ENCODE measurements at regions not wholly inside any gene's neighbourhood (a gene's known extent, or its start where the extent isn't known, plus 50 kb on each side); places are given as distances from the start of the nearest gene placed in this dataset.
A peak's percentile ranks its signal among the peaks of the same experiment; 100 is the strongest.

DNA sequence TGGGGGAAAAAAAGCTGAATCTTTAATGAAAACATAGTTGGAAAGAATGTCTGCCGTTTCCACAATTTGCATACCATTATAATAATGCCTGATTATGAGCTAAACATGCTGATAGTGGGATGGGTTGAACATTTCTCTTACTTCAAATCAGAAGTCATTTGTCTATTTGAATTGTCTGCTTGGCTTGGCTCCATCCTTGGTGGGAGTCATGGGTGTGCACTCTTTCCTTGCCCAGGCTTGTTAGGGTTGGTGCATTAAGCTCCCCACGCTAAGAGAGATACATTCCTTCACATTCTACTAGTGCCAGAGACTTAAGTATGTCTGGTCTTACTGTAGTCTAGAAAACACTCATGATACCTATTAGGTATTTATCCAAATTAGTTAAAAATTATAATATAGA is 121.4 kb upstream of the RARB start:
- TF ChIP-seq CTCF (conservative IDR thresholded peaks at IDR 0.05; ENCODE audit: low read depth, low read length) = no peak
- DNase-seq (ENCODE audit: low read depth) = no peak
- H3K4me3 ChIP-seq (ENCODE audit: low read depth, low read length) = no peak overlapping the region

GRCh38 chr3:25313286-25313685 is 114.8 kb upstream of the RARB start:
- no peak for TF ChIP-seq CTCF (conservative IDR thresholded peaks at IDR 0.05; ENCODE audit: low read depth, low read length)
- H3K4me3 ChIP-seq (ENCODE audit: low read depth, low read length) = no peak overlapping the region
- no peak for DNase-seq (ENCODE audit: low read depth)

- no peak for TF ChIP-seq CTCF (conservative IDR thresholded peaks at IDR 0.05; ENCODE audit: low read depth, low read length)
- no peak overlapping the region for H3K4me3 ChIP-seq (ENCODE audit: low read depth, low read length)
- no peak for DNase-seq (ENCODE audit: low read depth)
Observed at GRCh38 chr3:25324954-25325655, 103.0 kb upstream of the RARB start.

- TF ChIP-seq CTCF (conservative IDR thresholded peaks at IDR 0.05; ENCODE audit: low read depth, low read length) = no peak
- no peak overlapping the region for H3K4me3 ChIP-seq (ENCODE audit: low read depth, low read length)
- no peak for DNase-seq (ENCODE audit: low read depth)
Observed at GRCh38 chr3:25335356-25335755, 92.7 kb upstream of the RARB start.

- TF ChIP-seq CTCF (conservative IDR thresholded peaks at IDR 0.05; ENCODE audit: low read depth, low read length) = no peak
- peak; percentile 15 for DNase-seq (ENCODE audit: low read depth)
- no peak overlapping the region for H3K4me3 ChIP-seq (ENCODE audit: low read depth, low read length)
Observed at GRCh38 chr3:25338158-25338725, 89.8 kb upstream of the RARB start.

DNA sequence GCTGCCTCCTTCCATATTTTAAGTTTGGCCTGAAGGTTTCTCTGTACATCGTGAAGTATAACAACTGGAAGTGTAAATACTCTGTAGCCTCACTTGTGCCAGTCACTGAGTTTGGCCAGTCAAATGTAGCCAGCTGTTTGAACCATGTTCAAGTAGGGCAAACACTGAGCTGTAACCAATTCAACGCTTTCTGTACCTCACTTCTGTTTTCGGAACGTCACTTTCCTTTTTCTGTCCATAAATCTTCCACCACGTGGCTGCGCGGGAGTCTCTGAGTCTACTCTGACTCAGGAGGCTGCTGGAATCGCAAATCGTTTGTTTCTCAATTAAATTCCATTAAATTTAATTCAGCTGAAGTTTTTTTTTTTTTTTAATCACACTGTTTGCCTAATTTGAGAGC is 88.8 kb upstream of the RARB start:
- no peak for DNase-seq (ENCODE audit: low read depth)
- no peak for TF ChIP-seq CTCF (conservative IDR thresholded peaks at IDR 0.05; ENCODE audit: low read depth, low read length)

GRCh38 chr3:25344670-25345069 is 83.4 kb upstream of the RARB start:
- H3K4me3 ChIP-seq (ENCODE audit: low read depth, low read length) = no peak overlapping the region
- no peak for TF ChIP-seq CTCF (conservative IDR thresholded peaks at IDR 0.05; ENCODE audit: low read depth, low read length)
- no peak for DNase-seq (ENCODE audit: low read depth)

More for the DNA sequence above, 88.8 kb upstream of the RARB start:
- H3K4me3 ChIP-seq (ENCODE audit: low read depth, low read length) = no peak overlapping the region

All from epithelial cell of proximal tubule (primary cell).